ENCODE measurements at regions not wholly inside any gene's neighbourhood (a gene's known extent, or its start where the extent isn't known, plus 50 kb on each side); places are given as distances from the start of the nearest gene placed in this dataset.

GRCh38 chr20:57818418-57819181 is 108.8 kb upstream of the PMEPA1 start:
- H3K23me2 ChIP-seq (ENCODE audit: low read depth, low read length) = no peaks in the 10 kb centered on the region
- H2BK12ac ChIP-seq (ENCODE audit: low read depth, low read length) = no peak overlapping the region
- no peaks in the 10 kb centered on the region for H3K4me1 ChIP-seq (replicated peaks in 1 of 4; ENCODE audit: control insufficient read depth in 3 of 4, insufficient read depth in 4 of 4, low read length in 3 of 4)
- no peak overlapping the region for H2BK15ac ChIP-seq (ENCODE audit: low read length)
- no peaks in the 10 kb centered on the region for H3K36me3 ChIP-seq (ENCODE audit: control insufficient read depth in 2 of 4, insufficient read depth in 4 of 4, low read length in 3 of 4)
- H2BK120ac ChIP-seq (replicated peaks; ENCODE audit: low read depth, low read length) = no peak overlapping the region
- no peak overlapping the region for H4K5ac ChIP-seq (ENCODE audit: insufficient read length, low read depth, low read length)
- DNase-seq (ENCODE audit: low read depth in 1 of 2, low spot score in 2 of 2) (no peak), FAIRE-seq (no peak)
- no peak overlapping the region for H2BK5ac ChIP-seq (ENCODE audit: low read depth, low read length)
- H2AK5ac ChIP-seq (ENCODE audit: low read depth, low read length) = no peak overlapping the region
- CTCF ChIA-PET (ENCODE audit: partially characterized antibody) = interaction anchor here (0.5 kb wide), 1 partner anchor 88 kb away, joined by 3 read pairs; no protein-coding TSS in a partner anchor
- no peak overlapping the region for H3K4me3 ChIP-seq (ENCODE audit: extremely low read depth in 1 of 4, insufficient read depth in 2 of 4, low read depth in 3 of 4, low read length in 4 of 4)
- 84% methylated on average over 12 of the region's 12 CpGs; no CpG with 5 or more reads in 1 of the 2 experiments for WGBS, 2 experiments (ENCODE audit: extremely low coverage in 1 of 2, insufficient coverage in 1 of 2, insufficient read length in 1 of 2, insufficient replicate concordance in 2 of 2, low coverage in 1 of 2, low lambda C conversion rate in 2 of 2, missing lambda C conversion rate in 1 of 2)
- H3K79me2 ChIP-seq (ENCODE audit: control insufficient read depth in 1 of 2, insufficient read depth in 2 of 2, low read length in 2 of 2) = no peaks in the 10 kb centered on the region
- no peak overlapping the region for H3K18ac ChIP-seq (ENCODE audit: extremely low read depth, low read length)
- H3K9ac ChIP-seq (replicated peaks in 1 of 4; ENCODE audit: extremely low read depth in 1 of 4, low read depth in 3 of 4, low read length in 3 of 4) = no peak overlapping the region
- H2BK20ac ChIP-seq (ENCODE audit: low read length) = no peak overlapping the region
- peak overlapping the region; percentile 43; the same call in 1 of the 2 replicates for H4K8ac ChIP-seq (ENCODE audit: extremely low read depth, insufficient read depth, low read length)
- H3K4ac ChIP-seq (replicated peaks; ENCODE audit: insufficient read length, low read depth, low read length) = no peak overlapping the region
- H3K27me3 ChIP-seq (replicated peaks in 1 of 4; ENCODE audit: control insufficient read depth in 3 of 4, extremely low read depth in 1 of 4, insufficient read depth in 3 of 4, low read length in 3 of 4) = no peaks in the 10 kb centered on the region
- no peak overlapping the region for H2AFZ ChIP-seq (ENCODE audit: low read length)
- H3K14ac ChIP-seq (ENCODE audit: insufficient read length) = no peak overlapping the region
- no peak overlapping the region for H3K56ac ChIP-seq (replicated peaks; ENCODE audit: insufficient read length, low read depth, low read length)
- H3K23ac ChIP-seq (ENCODE audit: insufficient read length) = no peak overlapping the region
- no peak overlapping the region for H3K4me2 ChIP-seq (ENCODE audit: insufficient read depth in 1 of 2, low read depth in 2 of 2, low read length in 2 of 2)
- no peaks in the 10 kb centered on the region; the same call in 1 of the 2 replicates for H3K79me1 ChIP-seq (ENCODE audit: low read depth, low read length)
- no peaks in the 10 kb centered on the region for H3K9me3 ChIP-seq (ENCODE audit: insufficient read depth in 2 of 2, low read depth in 1 of 2, low read length in 1 of 2)
- no peak overlapping the region for H4K91ac ChIP-seq (replicated peaks; ENCODE audit: insufficient read length, low read length)
- no peaks in the 10 kb centered on the region for H4K20me1 ChIP-seq (replicated peaks in 1 of 2; ENCODE audit: control insufficient read depth in 1 of 2, insufficient read depth in 2 of 2, low read length in 2 of 2)
- POLR2A ChIA-PET (ENCODE audit: partially characterized antibody) = interaction anchor here (1.6 kb wide), 1 partner anchor 8 kb away, joined by 4 read pairs; no protein-coding TSS in a partner anchor
- H3K27ac ChIP-seq (ENCODE audit: low read depth, low read length) = no peak overlapping the region
- TF ChIP-seq JUN (IDR thresholded peaks at IDR 0.05; ENCODE audit: low read depth, low read length) (no peak), CHD2 (IDR thresholded peaks at IDR 0.05; ENCODE audit: low read length) (no peak), POLR2AphosphoS5 (IDR thresholded peaks at IDR 0.05; ENCODE audit: low read depth, low read length) (no peak), TEAD4 (IDR thresholded peaks at IDR 0.05; ENCODE audit: low read depth, low read length) (no peak), HDAC2 (IDR thresholded peaks at IDR 0.05; ENCODE audit: borderline replicate concordance in 1 of 2, low read depth in 2 of 2, low read length in 2 of 2) (no peak), BACH1 (IDR thresholded peaks at IDR 0.05; ENCODE audit: low read length) (no peak), SIRT6 (IDR thresholded peaks at IDR 0.05; ENCODE audit: low read length) (no peak), BCL11A (IDR thresholded peaks at IDR 0.05; ENCODE audit: low read depth in 2 of 2, low read length in 2 of 2) (no peak)
- TF ChIP-seq, protein P1, sequence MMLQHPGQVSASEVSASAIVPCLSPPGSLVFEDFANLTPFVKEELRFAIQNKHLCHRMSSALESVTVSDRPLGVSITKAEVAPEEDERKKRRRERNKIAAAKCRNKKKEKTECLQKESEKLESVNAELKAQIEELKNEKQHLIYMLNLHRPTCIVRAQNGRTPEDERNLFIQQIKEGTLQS (IDR thresholded peaks at IDR 0.05; ENCODE audit: insufficient read depth, low read depth, low read length) = no peak

Measured in H1 (cell line).